CD4-positive, alpha-beta T cell treated with Interleukin-6 for 4 hours (primary cell): ENCODE measurements at regions not wholly inside any gene's neighbourhood (a gene's known extent, or its start where the extent isn't known, plus 50 kb on each side); places are given as distances from the start of the nearest gene placed in this dataset.
"Not testable (repeated sequence)": the region's sequence is repeated elsewhere in the genome, so short reads cannot be mapped to it uniquely, and the experiment has no call there.

ENCODE experiments used
- DNase-seq: peaks from one replicate; pipeline ENCODE4 v3.0.0-alpha.2; 2020; ENCODE audit warnings: mixed read lengths

GRCh38 chr7:34207810-34208209 is 302.5 kb downstream of the BMPER start:
- DNase-seq: no peak

GRCh38 chr7:34208878-34209621 is 303.7 kb downstream of the BMPER start:
- no peak for DNase-seq

GRCh38 chr7:34211018-34211417 is 305.7 kb downstream of the BMPER start:
- DNase-seq: no peak

- no peak for DNase-seq
Observed at GRCh38 chr7:34217972-34218371, 312.6 kb downstream of the BMPER start.

- no peak for DNase-seq
Observed at GRCh38 chr7:34219153-34219718, 313.9 kb downstream of the BMPER start.

GRCh38 chr7:34220506-34221185 is 315.3 kb downstream of the BMPER start:
- no peak for DNase-seq

GRCh38 chr7:34222316-34222715 is 317.0 kb downstream of the BMPER start:
- no peak for DNase-seq

- DNase-seq: no peak
Observed at GRCh38 chr7:34222722-34223121, 317.4 kb downstream of the BMPER start.

- no peak for DNase-seq
Observed at GRCh38 chr7:34224281-34224680, 318.9 kb downstream of the BMPER start.

- DNase-seq: no peak
Observed at GRCh38 chr7:34225193-34225592, 319.9 kb downstream of the BMPER start.

GRCh38 chr7:34227525-34227924 is 322.2 kb downstream of the BMPER start:
- no peak for DNase-seq

- DNase-seq: not testable (repeated sequence)
Observed at GRCh38 chr7:34235101-34235500, 329.8 kb downstream of the BMPER start.

- no peak for DNase-seq
Observed at GRCh38 chr7:34236057-34236456, 330.7 kb downstream of the BMPER start.

GRCh38 chr7:34236839-34237492 is 331.6 kb downstream of the BMPER start:
- no peak for DNase-seq

GRCh38 chr7:34237493-34237849 is 332.1 kb downstream of the BMPER start:
- DNase-seq: no peak

GRCh38 chr7:34240417-34240816 is 335.1 kb downstream of the BMPER start:
- DNase-seq: no peak

GRCh38 chr7:34242391-34242790 is 337.1 kb downstream of the BMPER start:
- no peak for DNase-seq

- DNase-seq: no peak
Observed at GRCh38 chr7:34245246-34245645, 339.9 kb downstream of the BMPER start.

GRCh38 chr7:34247468-34247867 is 342.1 kb downstream of the BMPER start:
- DNase-seq: no peak

- no peak for DNase-seq
Observed at GRCh38 chr7:34249192-34249591, 343.9 kb downstream of the BMPER start.

GRCh38 chr7:34260279-34260678 is 354.9 kb downstream of the BMPER start:
- no peak for DNase-seq

GRCh38 chr7:34263168-34263567 is 357.8 kb downstream of the BMPER start:
- no peak for DNase-seq

- DNase-seq: no peak
Observed at GRCh38 chr7:34269084-34269483, 363.7 kb downstream of the BMPER start.

- no peak for DNase-seq
Observed at GRCh38 chr7:34275624-34276023, 370.3 kb downstream of the BMPER start.
